Neural crest cell (in vitro differentiated cells): ENCODE measurements at regions not wholly inside any gene's neighbourhood (a gene's known extent, or its start where the extent isn't known, plus 50 kb on each side); places are given as distances from the start of the nearest gene placed in this dataset.

ENCODE experiments used
- DNase-seq: peaks from one replicate; pipeline ENCODE4 v3.0.0; 2021; ENCODE audit warnings: low read depth, mixed read lengths, low spot score
- H3K27ac Mint-ChIP-seq: one replicate; pipeline ENCODE4 v1.8.0; 2021; ENCODE audit warnings: mild to moderate bottlenecking, mixed read lengths; ENCODE audit not compliant: unreplicated experiment
- H3K27me3 Mint-ChIP-seq: 2 replicates; pipeline ENCODE4 v1.8.0; 2021; ENCODE audit warnings: low read depth, mild to moderate bottlenecking, mixed read lengths
- H3K36me3 Mint-ChIP-seq: 2 replicates; pipeline ENCODE4 v1.8.0; 2021; ENCODE audit warnings: low read depth, mild to moderate bottlenecking, mixed read lengths
- H3K4me1 Mint-ChIP-seq: 2 replicates; pipeline ENCODE4 v1.8.0; 2021; ENCODE audit warnings: mixed read lengths
- H3K4me3 Mint-ChIP-seq: one replicate; pipeline ENCODE4 v1.8.0; 2021; ENCODE audit warnings: mild to moderate bottlenecking, mixed read lengths
- H3K9me3 Mint-ChIP-seq: 2 replicates; pipeline ENCODE4 v1.8.0; 2021; ENCODE audit warnings: mixed read lengths
- CTCF ChIP-seq: fragments of 200-600 bp; sonication (generic); conservative IDR thresholded peaks from 2 replicates; pipeline ENCODE4 v1.5.0; 2021; ENCODE audit warnings: antibody characterized with exemption, mild to moderate bottlenecking

- H3K4me1 Mint-ChIP-seq, result peaks cover 5% of the 10 kb centered on the region
Measured at GRCh38 chr6:74253261-74253660, 557.3 kb downstream of the CD109 start.

GRCh38 chr6:74250161-74250818 lies 554.3 kb downstream of the CD109 start:
- Mint-ChIP-seq H3K36me3 (no peaks in the 10 kb centered on the region), H3K4me1 (peaks cover 5% of the 10 kb centered on the region), H3K27ac (no peak overlapping the region)

More at GRCh38 chr6:74253261-74253660, 557.3 kb downstream of the CD109 start:
- peaks cover 6% of the 10 kb centered on the region for H3K9me3 Mint-ChIP-seq
- no peak for DNase-seq
- H3K27ac Mint-ChIP-seq, result no peak overlapping the region
- H3K4me3 Mint-ChIP-seq, result no peak overlapping the region
- no peaks in the 10 kb centered on the region for H3K36me3 Mint-ChIP-seq
- TF ChIP-seq CTCF, result no peak
- no peaks in the 10 kb centered on the region for H3K27me3 Mint-ChIP-seq

GRCh38 chr6:74249658-74250057 lies 553.7 kb downstream of the CD109 start:
- peaks cover 3% of the 10 kb centered on the region for H3K9me3 Mint-ChIP-seq

More at GRCh38 chr6:74250161-74250818, 554.3 kb downstream of the CD109 start:
- no peaks in the 10 kb centered on the region for H3K27me3 Mint-ChIP-seq
- H3K4me3 Mint-ChIP-seq, result no peak overlapping the region
- H3K9me3 Mint-ChIP-seq, result peaks cover 3% of the 10 kb centered on the region
- no peak for TF ChIP-seq CTCF
- no peak for DNase-seq

GRCh38 chr6:74248966-74249365 lies 553.0 kb downstream of the CD109 start:
- H3K9me3 Mint-ChIP-seq, result peaks cover 3% of the 10 kb centered on the region
- no peak for TF ChIP-seq CTCF
- peaks cover 2% of the 10 kb centered on the region for H3K36me3 Mint-ChIP-seq
- no peak for DNase-seq
- no peak overlapping the region for H3K27ac Mint-ChIP-seq
- H3K27me3 Mint-ChIP-seq, result no peaks in the 10 kb centered on the region
- H3K4me3 Mint-ChIP-seq, result no peak overlapping the region
- H3K4me1 Mint-ChIP-seq, result peaks cover 5% of the 10 kb centered on the region

More at GRCh38 chr6:74249658-74250057, 553.7 kb downstream of the CD109 start:
- DNase-seq, result no peak
- no peak overlapping the region for H3K27ac Mint-ChIP-seq
- H3K4me3 Mint-ChIP-seq, result no peak overlapping the region
- no peak for TF ChIP-seq CTCF
- H3K4me1 Mint-ChIP-seq, result peaks cover 5% of the 10 kb centered on the region
- H3K27me3 Mint-ChIP-seq, result no peaks in the 10 kb centered on the region
- peaks cover 2% of the 10 kb centered on the region for H3K36me3 Mint-ChIP-seq

- Mint-ChIP-seq H3K4me1 (no peaks in the 10 kb centered on the region), H3K4me3 (no peak overlapping the region), H3K27me3 (no peaks in the 10 kb centered on the region), H3K9me3 (peaks cover 5% of the 10 kb centered on the region), H3K27ac (no peak overlapping the region), H3K36me3 (no peaks in the 10 kb centered on the region)
- no peak for TF ChIP-seq CTCF
- no peak for DNase-seq
Measured at GRCh38 chr6:74222768-74223333, 526.8 kb downstream of the CD109 start.
